MM.1S (cell line): ENCODE measurements at regions not wholly inside any gene's neighbourhood (a gene's known extent, or its start where the extent isn't known, plus 50 kb on each side); places are given as distances from the start of the nearest gene placed in this dataset.

ENCODE experiments used
- CTCF ChIP-seq: fragments of 300-600 bp; sonication (generic); IDR thresholded peaks from 2 replicates; pipeline ENCODE4 v1.5.1; 2016; ENCODE audit warnings: antibody characterized with exemption, low read length, mixed read lengths
- EZH2 ChIP-seq: fragments of 300-600 bp; sonication (generic); optimal IDR thresholded peaks from 2 replicates; pipeline ENCODE3; 2017; ENCODE audit warnings: low read depth, mild to moderate bottlenecking, antibody characterized with exemption, low read length, mixed read lengths
- EZH2phosphoT487 ChIP-seq: fragments of 300-600 bp; sonication (generic); IDR thresholded peaks from 2 replicates; pipeline ENCODE4 v1.6.1; 2018; ENCODE audit warnings: antibody characterized with exemption, low read length

- TF ChIP-seq CTCF, result no peak
- TF ChIP-seq EZH2, result no peak
- no peak for TF ChIP-seq EZH2phosphoT487
Measured at GRCh38 chr11:79747406-79747805, 306.6 kb upstream of the TENM4 start.
